HepG2 (cell line): ENCODE measurements at regions not wholly inside any gene's neighbourhood (a gene's known extent, or its start where the extent isn't known, plus 50 kb on each side); places are given as distances from the start of the nearest gene placed in this dataset.

Experiments used
- ATF3 ChIP-seq: sonication (generic); formaldehyde crosslinking; IDR thresholded peaks from 2 replicates; pipeline ENCODE4 v1.4.0; 2020; ENCODE audit warnings: missing genetic modification reagents
- BCLAF1 ChIP-seq: fragments of 450-650 bp; IDR thresholded peaks from 2 replicates; pipeline ENCODE4 v1.6.1; 2017; ENCODE audit warnings: mild to moderate bottlenecking
- CTCF ChIP-seq: sonication (generic); formaldehyde crosslinking; IDR thresholded peaks from 2 replicates; pipeline ENCODE4 v1.5.0; 2020; ENCODE audit warnings: mild to moderate bottlenecking, missing genetic modification reagents, moderate library complexity
- ETV6 ChIP-seq: sonication (generic); formaldehyde crosslinking; conservative IDR thresholded peaks from 2 replicates; pipeline ENCODE4 v1.4.0; 2020; ENCODE audit warnings: missing genetic modification reagents
- MTA1 ChIP-seq: sonication (generic); formaldehyde crosslinking; IDR thresholded peaks from 2 replicates; pipeline ENCODE4 v1.4.0; 2020; ENCODE audit warnings: missing genetic modification reagents, mild to moderate bottlenecking, borderline replicate concordance
- RAD21 ChIP-seq: fragments of 450-650 bp; formaldehyde crosslinking; IDR thresholded peaks from 2 replicates; pipeline ENCODE4 v1.5.0; 2020; ENCODE audit warnings: mild to moderate bottlenecking
- RFX1 ChIP-seq: fragments of 450-650 bp; IDR thresholded peaks from 2 replicates; pipeline ENCODE4 v1.6.1; 2017
- SRF ChIP-seq: IDR thresholded peaks from 2 replicates; pipeline ENCODE4 v1.6.1; 2011; ENCODE audit warnings: mild to moderate bottlenecking, low read depth, low read length, moderate library complexity
- ZNF501 ChIP-seq: sonication (generic); formaldehyde crosslinking; IDR thresholded peaks from 2 replicates; pipeline ENCODE4 v1.5.1; 2020; ENCODE audit warnings: mild to moderate bottlenecking, moderate library complexity, missing genetic modification reagents
- ZNF557 ChIP-seq: sonication (generic); formaldehyde crosslinking; IDR thresholded peaks from 2 replicates; pipeline ENCODE4 v1.4.0; 2020; ENCODE audit warnings: missing genetic modification reagents
- ZNF784 ChIP-seq: sonication (generic); formaldehyde crosslinking; IDR thresholded peaks from 2 replicates; pipeline ENCODE4 v1.5.1; 2020; ENCODE audit warnings: missing genetic modification reagents, mild to moderate bottlenecking, borderline replicate concordance
- ZXDC ChIP-seq: sonication (generic); formaldehyde crosslinking; IDR thresholded peaks from 2 replicates; pipeline ENCODE4 v1.5.0; 2020; ENCODE audit warnings: mild to moderate bottlenecking, missing genetic modification reagents

- TF ChIP-seq ATF3 (CRISPR knock-in tag) (no peak), RFX1 (no peak), ZNF557 (CRISPR knock-in tag) (no peak), CTCF (CRISPR knock-in tag) (no peak), ZNF501 (no peak), ZXDC (CRISPR knock-in tag) (no peak), BCLAF1 (no peak), MTA1 (CRISPR knock-in tag) (no peak), ZNF784 (CRISPR knock-in tag) (no peak), RAD21 (CRISPR knock-in tag) (no peak), ETV6 (no peak), SRF (no peak)
Measured at GRCh38 chr1:39151267-39151666, 53.2 kb upstream of the MACF1 start.
